ENCODE measurements at regions not wholly inside any gene's neighbourhood (a gene's known extent, or its start where the extent isn't known, plus 50 kb on each side); places are given as distances from the start of the nearest gene placed in this dataset.

DNA sequence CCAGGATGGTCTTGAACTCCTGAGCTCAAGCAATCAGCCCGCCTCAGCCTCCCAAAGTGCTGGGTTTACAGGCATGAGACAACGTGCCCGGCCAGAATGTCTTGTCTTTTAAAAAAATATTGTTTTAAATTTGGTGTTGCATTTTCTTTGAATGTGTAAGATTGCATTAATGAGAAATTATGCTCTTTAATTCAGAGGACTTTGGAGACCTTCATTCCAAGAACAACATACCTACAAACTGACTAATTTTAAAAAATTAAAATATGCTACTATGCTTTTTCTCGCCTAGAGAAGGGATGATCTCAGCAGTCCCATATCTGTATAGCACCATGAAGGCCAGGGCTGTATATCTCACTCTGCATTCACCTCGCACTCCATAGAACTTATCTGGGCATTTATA lies 204.3 kb upstream of the SLC7A11 start:
- H3K36me3 ChIP-seq (ENCODE audit: control insufficient read depth, insufficient read depth, low read length) = no peaks in the 10 kb centered on the region
- no peak overlapping the region for H3K4me2 ChIP-seq (ENCODE audit: low read length)
- no peaks in the 10 kb centered on the region for H3K27me3 ChIP-seq (ENCODE audit: control insufficient read depth, insufficient read depth, low read length)
- no peak overlapping the region for H3K9ac ChIP-seq
- H3K79me2 ChIP-seq = no peaks in the 10 kb centered on the region
- H3K9me3 ChIP-seq (ENCODE audit: control insufficient read depth, low read length) = no peaks in the 10 kb centered on the region
- H3K4me1 ChIP-seq = no peaks in the 10 kb centered on the region
- H2AFZ ChIP-seq = no peak overlapping the region
- H3K27ac ChIP-seq = no peak overlapping the region
- no peak overlapping the region for H3K4me3 ChIP-seq (ENCODE audit: low read depth, low read length)
- TF ChIP-seq, protein P1, sequence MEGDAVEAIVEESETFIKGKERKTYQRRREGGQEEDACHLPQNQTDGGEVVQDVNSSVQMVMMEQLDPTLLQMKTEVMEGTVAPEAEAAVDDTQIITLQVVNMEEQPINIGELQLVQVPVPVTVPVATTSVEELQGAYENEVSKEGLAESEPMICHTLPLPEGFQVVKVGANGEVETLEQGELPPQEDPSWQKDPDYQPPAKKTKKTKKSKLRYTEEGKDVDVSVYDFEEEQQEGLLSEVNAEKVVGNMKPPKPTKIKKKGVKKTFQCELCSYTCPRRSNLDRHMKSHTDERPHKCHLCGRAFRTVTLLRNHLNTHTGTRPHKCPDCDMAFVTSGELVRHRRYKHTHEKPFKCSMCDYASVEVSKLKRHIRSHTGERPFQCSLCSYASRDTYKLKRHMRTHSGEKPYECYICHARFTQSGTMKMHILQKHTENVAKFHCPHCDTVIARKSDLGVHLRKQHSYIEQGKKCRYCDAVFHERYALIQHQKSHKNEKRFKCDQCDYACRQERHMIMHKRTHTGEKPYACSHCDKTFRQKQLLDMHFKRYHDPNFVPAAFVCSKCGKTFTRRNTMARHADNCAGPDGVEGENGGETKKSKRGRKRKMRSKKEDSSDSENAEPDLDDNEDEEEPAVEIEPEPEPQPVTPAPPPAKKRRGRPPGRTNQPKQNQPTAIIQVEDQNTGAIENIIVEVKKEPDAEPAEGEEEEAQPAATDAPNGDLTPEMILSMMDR (IDR thresholded peaks at IDR 0.05) = no peak

DNA sequence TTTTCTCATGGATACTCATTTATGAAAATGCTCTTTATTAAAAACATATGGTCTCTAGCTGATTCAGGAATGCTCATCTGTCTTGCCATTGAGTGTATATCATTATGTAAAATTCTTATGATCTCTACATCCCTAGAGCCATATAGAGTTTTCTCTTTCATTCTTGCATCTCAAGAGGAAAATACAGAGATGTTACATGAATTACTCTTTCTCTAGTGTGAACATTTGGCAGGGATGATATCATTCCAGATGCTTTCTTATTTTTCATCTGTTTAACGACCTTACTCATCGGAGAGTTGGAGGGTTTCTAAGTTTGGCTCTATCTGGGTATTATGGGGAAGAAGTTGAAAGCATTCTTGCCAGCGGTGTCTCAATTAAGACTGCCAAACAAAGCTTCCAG lies 202.9 kb upstream of the SLC7A11 start:
- H3K27me3 ChIP-seq (ENCODE audit: control insufficient read depth, insufficient read depth, low read length) = no peaks in the 10 kb centered on the region
- H3K27ac ChIP-seq = no peak overlapping the region
- no peak overlapping the region for H3K9ac ChIP-seq
- H3K9me3 ChIP-seq (ENCODE audit: control insufficient read depth, low read length) = no peaks in the 10 kb centered on the region
- H3K4me2 ChIP-seq (ENCODE audit: low read length) = no peak overlapping the region
- no peaks in the 10 kb centered on the region for H3K36me3 ChIP-seq (ENCODE audit: control insufficient read depth, insufficient read depth, low read length)
- no peak overlapping the region for H3K4me3 ChIP-seq (ENCODE audit: low read depth, low read length)
- TF ChIP-seq, protein P1 (IDR thresholded peaks at IDR 0.05) = no peak
- H3K79me2 ChIP-seq = no peaks in the 10 kb centered on the region
- no peak overlapping the region for H2AFZ ChIP-seq
- H3K4me1 ChIP-seq = no peaks in the 10 kb centered on the region

DNA sequence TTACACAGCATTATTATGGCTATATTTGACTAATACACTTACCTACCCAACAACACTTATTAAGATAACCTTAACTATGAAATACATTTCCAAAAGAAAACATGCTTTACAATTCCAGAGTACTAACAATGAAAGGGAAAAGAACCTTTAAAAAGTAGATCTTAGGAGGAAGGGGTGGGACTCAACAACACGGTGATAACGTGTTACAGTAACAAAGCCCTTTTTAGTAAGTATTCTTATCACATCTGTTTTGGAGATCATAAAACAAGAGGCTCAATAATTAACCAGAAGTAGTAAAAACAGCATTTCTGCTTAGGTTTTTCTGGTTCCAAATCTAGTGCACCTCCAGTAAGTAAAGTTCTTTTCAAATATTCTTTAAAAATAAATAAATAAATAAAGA lies 202.1 kb upstream of the SLC7A11 start:
- no peaks in the 10 kb centered on the region for H3K9me3 ChIP-seq (ENCODE audit: control insufficient read depth, low read length)
- H3K4me1 ChIP-seq = no peaks in the 10 kb centered on the region
- H3K27me3 ChIP-seq (ENCODE audit: control insufficient read depth, insufficient read depth, low read length) = no peaks in the 10 kb centered on the region
- H3K27ac ChIP-seq = no peak overlapping the region
- H3K4me3 ChIP-seq (ENCODE audit: low read depth, low read length) = no peak overlapping the region
- no peaks in the 10 kb centered on the region for H3K36me3 ChIP-seq (ENCODE audit: control insufficient read depth, insufficient read depth, low read length)
- no peak overlapping the region for H2AFZ ChIP-seq
- no peaks in the 10 kb centered on the region for H3K79me2 ChIP-seq
- TF ChIP-seq, protein P1 (IDR thresholded peaks at IDR 0.05) = no peak
- H3K9ac ChIP-seq = no peak overlapping the region
- no peak overlapping the region for H3K4me2 ChIP-seq (ENCODE audit: low read length)

DNA sequence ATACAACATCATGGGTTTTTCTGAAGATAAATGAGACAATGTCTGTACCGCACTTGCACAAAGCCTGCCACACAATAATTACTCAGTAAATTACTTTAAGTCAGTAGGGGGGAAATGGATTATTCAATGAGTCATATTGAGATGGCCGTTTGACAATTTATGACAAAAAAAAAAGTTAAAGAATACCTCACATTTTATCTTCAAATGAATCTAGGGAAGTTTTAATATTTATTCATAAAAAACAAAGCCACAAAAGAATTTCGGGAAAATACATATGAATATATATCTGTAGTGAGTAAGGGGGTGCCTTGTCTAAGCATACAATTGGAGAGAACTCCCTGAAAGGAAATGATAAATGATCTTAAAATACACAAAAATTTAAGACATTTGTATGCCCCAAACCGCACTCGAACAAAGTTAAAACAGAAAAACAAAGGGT lies 197.0 kb upstream of the SLC7A11 start:
- no peaks in the 10 kb centered on the region for H3K27me3 ChIP-seq (ENCODE audit: control insufficient read depth, insufficient read depth, low read length)
- no peaks in the 10 kb centered on the region for H3K9me3 ChIP-seq (ENCODE audit: control insufficient read depth, low read length)
- no peaks in the 10 kb centered on the region for H3K4me1 ChIP-seq
- no peaks in the 10 kb centered on the region for H3K36me3 ChIP-seq (ENCODE audit: control insufficient read depth, insufficient read depth, low read length)
- no peak overlapping the region for H3K4me2 ChIP-seq (ENCODE audit: low read length)
- H3K9ac ChIP-seq = no peak overlapping the region
- TF ChIP-seq, protein P1 (IDR thresholded peaks at IDR 0.05) = no peak
- no peak overlapping the region for H2AFZ ChIP-seq
- H3K27ac ChIP-seq = no peak overlapping the region
- no peak overlapping the region for H3K4me3 ChIP-seq (ENCODE audit: low read depth, low read length)
- no peaks in the 10 kb centered on the region for H3K79me2 ChIP-seq

DNA sequence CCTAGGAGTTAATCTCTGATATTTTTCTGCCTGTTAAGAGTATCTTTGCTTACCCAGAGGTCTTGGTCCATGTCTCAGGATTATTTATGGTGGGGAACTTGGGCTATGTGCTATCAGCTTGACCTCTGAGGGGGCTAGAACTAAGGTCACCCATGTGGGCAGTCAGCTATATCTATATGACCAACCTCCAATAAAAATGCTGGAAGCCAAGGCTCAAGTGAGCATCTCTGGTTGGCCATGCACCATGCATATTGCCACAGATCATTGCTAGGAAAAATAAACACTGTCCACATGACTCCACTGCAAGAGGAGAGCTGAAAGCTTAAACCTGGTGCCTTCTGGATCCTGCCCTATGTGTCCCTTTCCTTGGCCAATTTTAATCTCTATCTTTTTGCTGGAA lies 196.5 kb upstream of the SLC7A11 start:
- Histone ChIP-seq H3K79me2 (no peaks in the 10 kb centered on the region), H3K27ac (no peak overlapping the region), H2AFZ (no peak overlapping the region), H3K9me3 (ENCODE audit: control insufficient read depth, low read length) (no peaks in the 10 kb centered on the region), H3K9ac (no peak overlapping the region), H3K4me3 (ENCODE audit: low read depth, low read length) (no peak overlapping the region), H3K4me1 (no peaks in the 10 kb centered on the region), H3K36me3 (ENCODE audit: control insufficient read depth, insufficient read depth, low read length) (no peaks in the 10 kb centered on the region), H3K4me2 (ENCODE audit: low read length) (no peak overlapping the region), H3K27me3 (ENCODE audit: control insufficient read depth, insufficient read depth, low read length) (no peaks in the 10 kb centered on the region)
- TF ChIP-seq, protein P1 (IDR thresholded peaks at IDR 0.05) = no peak

All from parathyroid adenoma (tissue), 2 donors.